Choroid plexus epithelial cell (primary cell): ENCODE measurements at regions not wholly inside any gene's neighbourhood (a gene's known extent, or its start where the extent isn't known, plus 50 kb on each side); places are given as distances from the start of the nearest gene placed in this dataset.
"Not testable (repeated sequence)": the region's sequence is repeated elsewhere in the genome, so short reads cannot be mapped to it uniquely, and the experiment has no call there.

Experiments
- DNase-seq: peaks from one replicate; pipeline ENCODE4 v3.0.0-alpha.2; 2010; ENCODE audit warnings: low read depth
- H3K4me3 ChIP-seq: 2 replicates; pipeline ENCODE4 v1.5.1; 2011; ENCODE audit warnings: low read depth, mild to moderate bottlenecking, control low read depth, low read length, moderate library complexity
- TF ChIP-seq, protein P1 (sequence below): conservative IDR thresholded peaks from 2 replicates; pipeline ENCODE4 v1.5.1; 2011; ENCODE audit warnings: low read depth, mild to moderate bottlenecking, control low read depth, inconsistent platforms, low read length, moderate library complexity

DNA sequence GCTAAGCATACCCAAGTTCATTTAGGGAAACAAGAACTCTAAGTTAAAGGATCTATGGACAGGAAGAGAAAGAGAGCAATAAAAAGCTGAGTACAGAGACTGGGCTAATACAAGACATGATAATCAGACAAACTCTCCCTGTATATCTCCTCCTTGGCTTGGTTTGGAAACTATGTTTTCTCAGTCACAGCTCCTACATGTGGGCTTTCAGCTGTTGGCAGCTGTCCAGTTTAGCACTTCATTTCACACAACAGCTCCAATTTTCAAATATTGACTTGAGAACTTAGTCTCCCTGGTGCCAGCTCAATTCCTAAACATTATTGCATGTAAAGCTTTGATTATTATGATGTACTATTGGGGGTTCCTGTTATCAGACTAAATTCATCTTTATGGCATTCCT is 222.8 kb upstream of the OBI1 start:
- no peak overlapping the region for H3K4me3 ChIP-seq
- DNase-seq, result no peak
- TF ChIP-seq, protein P1, sequence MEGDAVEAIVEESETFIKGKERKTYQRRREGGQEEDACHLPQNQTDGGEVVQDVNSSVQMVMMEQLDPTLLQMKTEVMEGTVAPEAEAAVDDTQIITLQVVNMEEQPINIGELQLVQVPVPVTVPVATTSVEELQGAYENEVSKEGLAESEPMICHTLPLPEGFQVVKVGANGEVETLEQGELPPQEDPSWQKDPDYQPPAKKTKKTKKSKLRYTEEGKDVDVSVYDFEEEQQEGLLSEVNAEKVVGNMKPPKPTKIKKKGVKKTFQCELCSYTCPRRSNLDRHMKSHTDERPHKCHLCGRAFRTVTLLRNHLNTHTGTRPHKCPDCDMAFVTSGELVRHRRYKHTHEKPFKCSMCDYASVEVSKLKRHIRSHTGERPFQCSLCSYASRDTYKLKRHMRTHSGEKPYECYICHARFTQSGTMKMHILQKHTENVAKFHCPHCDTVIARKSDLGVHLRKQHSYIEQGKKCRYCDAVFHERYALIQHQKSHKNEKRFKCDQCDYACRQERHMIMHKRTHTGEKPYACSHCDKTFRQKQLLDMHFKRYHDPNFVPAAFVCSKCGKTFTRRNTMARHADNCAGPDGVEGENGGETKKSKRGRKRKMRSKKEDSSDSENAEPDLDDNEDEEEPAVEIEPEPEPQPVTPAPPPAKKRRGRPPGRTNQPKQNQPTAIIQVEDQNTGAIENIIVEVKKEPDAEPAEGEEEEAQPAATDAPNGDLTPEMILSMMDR, result no peak

DNA sequence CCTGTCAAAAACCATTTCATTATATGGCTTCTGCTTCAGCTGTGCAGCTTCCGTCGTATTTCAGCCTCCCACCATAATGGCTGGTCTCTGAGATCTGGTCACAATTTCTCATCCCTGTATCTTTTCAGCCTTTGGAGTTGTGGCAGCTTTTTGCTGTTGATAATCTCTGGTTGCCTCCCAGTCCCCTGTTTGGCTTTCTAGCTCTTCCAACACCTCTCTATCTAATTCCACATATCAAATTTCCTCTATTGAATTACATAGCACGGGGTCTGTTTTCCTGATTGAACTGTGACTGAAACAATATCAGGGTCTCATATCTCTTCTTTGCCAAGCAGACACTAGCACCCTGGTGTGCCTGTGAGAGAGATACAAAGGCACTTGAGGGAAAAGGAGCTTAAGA is 222.1 kb upstream of the OBI1 start:
- no peak overlapping the region for H3K4me3 ChIP-seq
- TF ChIP-seq, protein P1, result no peak
- no peak for DNase-seq

DNA sequence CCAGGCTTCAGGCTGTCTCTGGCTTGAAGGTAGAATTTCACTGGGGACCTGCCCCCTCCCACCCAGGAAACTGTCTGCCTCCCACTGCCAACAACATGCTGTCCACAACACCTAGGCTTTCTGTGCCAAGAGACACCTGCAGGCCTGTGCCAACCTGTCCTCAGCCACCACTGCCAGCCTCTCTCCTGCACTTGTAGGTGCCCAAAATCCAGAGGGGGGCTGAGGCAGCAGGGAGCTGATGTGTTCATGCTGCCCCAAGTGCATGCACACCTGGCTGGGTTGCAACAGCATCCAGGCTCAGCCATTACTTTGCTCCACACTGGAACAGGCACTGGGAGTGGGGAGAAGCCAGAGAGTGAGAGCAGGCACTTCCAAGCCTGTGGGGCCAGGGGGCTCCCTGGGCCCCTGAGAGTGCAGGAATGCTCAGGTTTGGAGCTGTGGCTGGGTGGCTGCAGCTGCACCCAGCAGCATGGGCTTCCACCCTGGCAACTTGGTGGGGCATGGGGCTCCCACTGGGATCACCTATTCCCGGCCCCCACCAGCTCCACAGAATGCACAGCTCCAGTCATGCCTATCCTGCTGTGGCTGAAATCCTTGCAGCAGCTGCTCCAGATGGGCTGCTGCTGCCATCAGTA is 218.1 kb upstream of the OBI1 start:
- TF ChIP-seq, protein P1, result no peak
- no peak for DNase-seq
- H3K4me3 ChIP-seq, result no peak overlapping the region

DNA sequence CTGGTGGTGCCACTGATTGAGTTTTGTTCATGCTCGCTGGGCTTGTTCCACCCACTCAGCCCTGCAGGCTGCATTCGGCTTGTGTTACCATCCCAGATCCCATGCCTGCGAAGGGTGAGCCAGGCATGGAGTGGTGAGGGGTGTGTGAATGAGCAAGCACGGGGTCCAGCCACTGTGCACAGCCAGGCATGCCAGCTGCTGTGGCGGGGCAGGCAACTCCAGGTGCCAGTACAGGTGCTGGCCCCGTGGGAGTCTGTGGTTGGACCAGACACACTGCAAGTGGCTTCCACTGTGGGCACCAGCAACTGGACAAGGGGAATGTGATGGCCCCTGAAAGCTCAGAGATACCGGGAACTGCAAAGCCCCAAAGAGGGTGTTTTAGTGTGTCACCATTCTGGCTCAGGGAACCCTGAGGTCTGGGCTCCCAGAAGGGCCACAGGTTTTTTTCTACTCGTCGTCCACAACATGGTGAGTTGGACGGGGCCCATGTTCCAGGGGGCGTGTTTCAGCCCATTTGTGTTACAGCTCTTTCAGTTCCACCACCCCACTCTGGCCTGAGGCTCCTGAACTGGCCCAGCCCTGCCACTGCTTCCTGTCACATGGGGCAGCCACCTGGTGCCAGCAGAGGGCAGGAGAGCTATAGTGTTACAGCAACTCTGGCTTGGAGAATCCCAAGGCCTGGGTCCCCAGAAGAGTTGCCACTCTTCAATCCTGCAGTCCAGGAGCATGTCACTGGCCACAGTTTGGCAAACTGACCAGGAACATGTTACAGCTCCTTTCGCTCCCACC is 217.0 kb upstream of the OBI1 start:
- TF ChIP-seq, protein P1, result no peak
- H3K4me3 ChIP-seq, result no peak overlapping the region
- DNase-seq, result no peak

- no peak overlapping the region for H3K4me3 ChIP-seq
- DNase-seq, result no peak
- TF ChIP-seq, protein P1, result no peak
These were observed 210.0 kb upstream of the OBI1 start for GRCh38 chr13:78868991-78869390.

GRCh38 chr13:78867655-78868054 is 208.7 kb upstream of the OBI1 start:
- TF ChIP-seq, protein P1, result no peak
- DNase-seq, result no peak
- H3K4me3 ChIP-seq, result no peak overlapping the region

DNA sequence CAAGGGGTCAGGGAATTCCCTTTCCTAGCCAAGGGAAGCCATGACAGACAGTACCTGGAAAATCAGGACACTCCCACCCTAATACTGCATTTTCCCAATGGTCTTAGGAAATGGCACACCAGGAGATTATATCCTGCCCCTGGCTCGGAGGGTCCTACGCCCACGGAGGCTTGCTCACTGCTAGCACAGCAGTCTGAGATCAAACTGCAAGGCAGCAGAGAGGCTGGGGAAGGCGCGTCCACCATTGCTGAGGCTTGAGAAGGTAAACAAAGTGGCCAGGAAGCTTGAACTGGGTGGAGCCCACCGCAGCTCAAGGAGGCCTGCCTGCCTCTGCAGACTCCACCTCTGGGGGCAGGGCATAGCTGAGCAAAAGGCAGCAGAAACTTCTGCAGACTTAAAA is 207.1 kb upstream of the OBI1 start:
- H3K4me3 ChIP-seq, DNase-seq: not testable (repeated sequence)
